ENCODE measurements at regions not wholly inside any gene's neighbourhood (a gene's known extent, or its start where the extent isn't known, plus 50 kb on each side); places are given as distances from the start of the nearest gene placed in this dataset.

DNA sequence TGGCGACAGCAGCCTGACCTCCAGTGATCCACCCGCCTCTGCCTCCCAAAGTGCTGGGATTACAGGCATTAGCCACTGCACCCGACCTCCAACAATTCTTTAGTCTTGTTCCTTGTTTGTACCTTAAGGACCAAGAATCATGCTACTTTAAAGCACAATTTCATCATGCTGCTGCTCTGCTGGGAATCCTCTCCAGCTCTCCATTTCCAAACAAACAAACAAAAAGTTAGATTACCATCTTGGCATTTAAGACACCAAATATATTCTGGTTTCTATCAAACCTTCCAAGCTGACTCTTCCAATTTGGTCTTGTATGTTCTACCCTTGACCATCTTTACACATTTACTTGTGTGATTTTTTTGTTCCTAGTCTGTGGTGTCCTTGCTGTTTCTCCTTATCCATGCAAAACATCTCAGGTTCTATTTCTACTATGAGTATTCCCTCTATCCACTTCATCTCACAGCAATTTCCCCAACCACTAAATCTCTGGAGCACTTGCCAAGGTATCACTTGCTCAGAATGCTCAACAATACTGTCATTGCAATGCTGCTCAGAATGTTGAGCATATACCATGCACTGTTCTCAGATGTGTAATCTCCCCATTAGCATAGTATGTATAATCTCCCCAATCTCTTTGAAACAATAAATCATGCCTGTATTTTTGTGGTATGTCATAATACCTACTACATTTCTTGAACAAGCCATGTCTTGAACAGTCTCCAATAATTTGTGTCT is 73.2 kb upstream of the GALNT5 start:
- no peak for DNase-seq
- in situ Hi-C loops (cut with HindIII; ENCODE audit: low pct_ligation_motif_present, low pct_unique_long_range_greater_than_20kb, low sequenced_read_pairs): no loop called here

DNA sequence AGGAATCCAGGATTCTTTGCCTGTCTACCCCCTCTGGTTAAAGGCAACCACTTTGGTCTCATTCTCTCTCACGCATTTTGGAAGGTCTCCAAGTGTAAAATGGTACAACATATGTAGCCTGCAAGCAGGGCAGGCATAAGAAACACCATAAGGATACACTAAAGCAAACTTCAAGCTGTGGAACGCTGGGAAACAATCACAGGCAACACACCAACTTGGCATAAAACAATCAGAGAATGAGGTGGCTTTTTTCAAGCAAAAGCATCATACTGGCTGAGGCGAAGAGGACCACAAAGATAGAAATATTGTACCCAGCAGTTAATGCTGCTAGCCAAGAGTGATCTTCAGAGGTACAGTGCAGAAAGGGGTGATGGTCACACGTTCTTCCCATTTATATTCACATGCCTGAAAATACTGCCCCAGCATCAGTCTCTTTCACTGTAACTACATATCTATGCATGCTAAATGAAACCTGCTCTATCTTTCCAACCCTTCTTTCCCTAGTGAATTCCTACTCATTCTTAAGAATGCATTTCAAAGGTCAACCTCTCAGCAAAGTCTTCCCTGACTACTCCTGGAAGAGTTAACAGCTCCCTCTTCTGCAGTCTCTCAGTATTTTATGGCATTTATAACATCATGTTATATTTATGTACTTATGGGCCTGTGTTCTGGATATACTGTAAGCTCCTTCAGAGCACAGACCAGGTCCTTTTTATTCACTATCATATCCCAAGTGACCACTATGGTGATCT is 71.9 kb upstream of the GALNT5 start:
- no peak for DNase-seq
- in situ Hi-C loops (cut with HindIII; ENCODE audit: low pct_ligation_motif_present, low pct_unique_long_range_greater_than_20kb, low sequenced_read_pairs): no loop called here

DNA sequence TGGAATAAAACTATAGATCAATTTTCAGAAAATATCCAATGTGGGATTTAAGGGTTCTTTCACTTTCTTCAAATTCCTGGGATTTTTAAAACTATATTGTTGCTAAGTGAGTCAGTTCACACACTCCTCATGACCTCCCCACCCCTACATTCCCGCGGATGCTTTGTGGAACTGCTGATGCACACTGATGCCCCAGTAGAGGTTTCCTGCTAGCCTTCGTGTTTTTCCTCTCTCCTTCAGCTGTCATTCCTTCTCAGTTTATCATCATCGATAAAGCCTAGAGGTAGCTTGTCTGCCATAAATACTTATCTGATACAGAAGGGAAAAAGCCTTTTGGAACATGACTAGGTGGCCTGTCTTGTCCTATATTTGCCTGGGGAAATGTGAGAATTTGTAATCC is 67.4 kb upstream of the GALNT5 start:
- no peak for DNase-seq
- in situ Hi-C loops (cut with HindIII; ENCODE audit: low pct_ligation_motif_present, low pct_unique_long_range_greater_than_20kb, low sequenced_read_pairs): no loop called here

DNA sequence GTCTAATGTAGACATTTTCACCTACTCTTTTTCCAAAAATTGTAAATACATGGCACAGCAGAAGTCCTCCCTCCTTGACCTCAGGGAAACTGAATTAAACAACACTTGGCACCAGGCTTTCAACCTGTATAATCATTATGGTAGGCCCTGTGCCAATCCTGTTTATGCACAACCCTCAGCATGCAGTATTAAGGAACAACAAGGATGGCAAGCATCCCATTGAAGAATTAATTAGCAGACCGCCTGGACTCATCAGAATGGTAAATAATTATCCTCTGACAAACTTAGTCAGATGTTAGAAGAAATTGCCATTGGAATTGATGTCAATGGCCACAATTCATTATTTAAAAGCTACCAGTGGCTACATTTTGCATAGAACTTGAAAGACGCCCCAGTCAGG is 66.3 kb upstream of the GALNT5 start:
- in situ Hi-C loops (cut with HindIII; ENCODE audit: low pct_ligation_motif_present, low pct_unique_long_range_greater_than_20kb, low sequenced_read_pairs): no loop called here
- DNase-seq: no peak

DNA sequence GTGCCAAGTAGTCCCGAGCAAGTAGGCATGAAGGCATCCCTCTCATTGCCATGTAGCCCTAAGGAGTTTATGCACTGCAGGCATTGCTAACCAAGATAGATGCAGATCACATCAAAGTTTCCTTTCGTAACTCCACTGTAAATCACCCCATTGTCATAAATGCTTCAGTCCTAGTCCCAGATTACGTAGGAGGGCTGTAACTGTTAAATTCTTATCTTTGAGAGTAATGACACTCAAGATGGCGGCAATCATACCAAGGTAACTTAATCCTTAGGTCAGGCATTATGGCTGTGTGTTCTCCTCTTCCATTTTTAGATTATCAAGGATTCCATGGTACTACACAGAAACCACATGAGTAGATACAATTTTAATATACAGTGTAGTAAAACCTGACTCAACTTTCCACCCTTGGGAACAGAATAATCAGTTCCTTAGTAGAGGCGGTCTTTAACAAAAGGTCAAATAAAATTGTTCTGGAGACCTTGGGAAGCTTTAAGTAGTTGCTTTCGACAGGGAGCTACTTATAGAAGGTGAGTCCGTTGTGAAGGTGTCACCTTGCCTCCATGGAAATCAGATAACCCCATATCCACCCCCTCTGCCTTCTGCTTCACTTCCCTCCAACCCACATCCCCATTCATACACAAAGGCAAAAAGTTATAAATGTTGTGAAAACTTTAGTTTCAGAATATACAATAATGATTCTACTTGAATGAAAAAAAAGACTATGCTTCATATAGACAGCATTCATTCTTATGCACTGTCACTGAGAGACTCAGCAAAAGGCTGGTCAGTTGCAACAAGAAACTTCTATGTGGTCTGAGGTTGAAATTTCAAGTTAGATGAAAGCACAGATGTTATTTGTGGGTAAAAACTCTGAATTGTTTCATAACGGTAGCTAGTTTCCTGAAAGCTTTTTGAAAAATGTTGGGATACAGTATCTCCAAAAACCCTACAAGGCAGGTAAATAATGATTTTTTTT is 64.8 kb upstream of the GALNT5 start:
- in situ Hi-C loops (cut with HindIII; ENCODE audit: low pct_ligation_motif_present, low pct_unique_long_range_greater_than_20kb, low sequenced_read_pairs): no loop called here
- no peak for DNase-seq

DNA sequence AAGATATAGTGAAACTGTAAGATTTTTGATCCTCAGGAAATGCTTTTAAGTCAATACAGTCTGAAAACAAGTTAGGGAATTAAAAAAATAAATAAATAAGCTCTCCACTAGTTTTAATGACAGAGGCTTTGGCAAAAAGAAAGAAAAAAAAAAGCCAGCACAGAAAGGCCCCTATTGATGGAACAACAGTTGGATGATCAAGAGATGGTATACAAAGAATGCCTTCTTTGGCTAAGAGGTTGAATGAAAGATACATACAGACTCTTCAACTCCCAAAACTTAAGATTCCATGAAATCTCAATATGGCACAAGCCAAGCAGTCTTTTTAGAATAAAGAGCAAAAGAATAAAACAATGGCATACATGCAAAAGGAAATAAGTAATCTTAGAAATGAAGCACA is 64.0 kb upstream of the GALNT5 start:
- DNase-seq: no peak
- in situ Hi-C loops (cut with HindIII; ENCODE audit: low pct_ligation_motif_present, low pct_unique_long_range_greater_than_20kb, low sequenced_read_pairs): no loop called here

DNA sequence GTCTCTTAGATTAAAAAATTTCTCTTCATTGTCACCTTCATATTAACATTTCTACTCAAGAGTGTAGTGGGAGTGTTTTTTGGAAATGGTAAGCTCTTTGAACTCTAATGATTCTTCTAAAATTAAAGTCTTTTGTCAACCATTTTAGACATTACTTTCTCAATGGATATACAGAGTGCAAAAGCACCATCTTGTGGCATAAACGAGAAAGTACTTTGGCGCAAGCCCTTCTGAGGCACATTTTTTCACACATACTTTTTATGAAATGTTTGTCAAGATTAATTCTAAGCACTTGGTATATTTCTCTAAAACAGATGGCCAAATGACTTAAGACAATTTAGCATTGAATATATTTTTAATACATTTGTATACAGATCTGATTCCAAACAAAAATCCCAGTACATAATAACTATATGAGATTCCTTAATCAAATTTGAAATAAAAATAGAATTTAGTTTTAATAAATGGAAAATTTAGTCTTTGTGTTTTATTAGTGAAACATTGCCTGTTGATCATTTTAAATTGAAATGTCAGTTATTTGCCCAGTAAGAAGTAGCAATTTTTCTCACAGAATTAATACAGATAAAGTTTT is 63.3 kb upstream of the GALNT5 start:
- DNase-seq: peak; percentile 69
- in situ Hi-C loops (cut with HindIII; ENCODE audit: low pct_ligation_motif_present, low pct_unique_long_range_greater_than_20kb, low sequenced_read_pairs): no loop called here

DNA sequence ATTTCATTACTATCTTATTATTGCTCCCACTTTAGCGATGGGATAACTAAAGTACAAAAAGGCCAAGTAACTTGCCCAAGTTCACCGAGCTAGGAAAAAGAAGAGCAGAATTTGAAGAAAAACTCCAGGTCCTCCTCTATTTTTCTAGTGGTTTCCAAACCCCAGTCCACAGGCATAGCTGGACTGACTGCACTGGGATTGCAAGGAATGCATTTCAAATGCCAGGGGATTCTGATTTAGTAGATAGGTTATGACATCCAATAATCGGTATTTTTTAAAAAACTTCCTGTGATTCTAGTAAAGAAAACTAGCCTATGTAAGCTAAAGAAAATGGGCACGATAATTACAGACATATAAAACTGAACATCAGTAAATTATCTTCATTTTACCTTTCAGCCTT is 62.7 kb upstream of the GALNT5 start:
- DNase-seq: no peak
- in situ Hi-C loops (cut with HindIII; ENCODE audit: low pct_ligation_motif_present, low pct_unique_long_range_greater_than_20kb, low sequenced_read_pairs): no loop called here

DNA sequence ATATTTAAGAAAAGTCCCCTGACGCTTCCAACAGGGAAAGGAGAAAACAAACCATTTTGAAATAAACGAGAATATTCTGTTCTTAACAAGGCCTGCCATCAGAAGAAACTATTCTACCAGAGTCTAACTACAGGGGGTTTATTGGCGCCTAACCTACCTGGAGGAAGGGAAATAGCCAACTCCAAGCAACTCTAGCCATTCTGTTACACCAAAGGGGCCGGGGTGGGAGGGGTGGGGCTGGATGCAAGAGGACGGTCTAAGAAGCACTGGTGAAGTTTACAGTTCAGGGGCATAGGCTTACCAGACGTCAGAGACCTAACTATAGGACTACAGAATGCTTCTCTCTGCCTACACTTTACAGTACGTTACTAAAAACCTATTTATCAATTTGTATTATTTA is 60.5 kb upstream of the GALNT5 start:
- DNase-seq: no peak
- in situ Hi-C loops (cut with HindIII; ENCODE audit: low pct_ligation_motif_present, low pct_unique_long_range_greater_than_20kb, low sequenced_read_pairs): no loop called here

DNA sequence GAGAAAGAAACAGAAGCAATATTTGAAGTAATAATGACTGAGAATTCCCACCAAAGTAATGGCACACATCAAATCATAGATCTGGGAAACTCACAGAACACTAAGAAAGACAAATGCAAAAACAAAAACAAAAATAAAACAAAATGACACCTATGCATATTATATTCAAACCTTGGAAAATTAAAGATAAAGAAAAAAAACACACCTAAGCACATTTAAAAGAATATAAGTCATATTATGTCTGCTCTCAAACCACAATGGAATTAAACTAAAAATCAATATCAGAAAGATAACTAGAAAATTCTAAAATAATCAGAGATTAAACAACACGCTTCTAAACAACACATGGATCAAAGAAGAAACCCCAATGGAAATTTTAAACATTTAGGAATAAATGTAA is 59.7 kb upstream of the GALNT5 start:
- in situ Hi-C loops (cut with HindIII; ENCODE audit: low pct_ligation_motif_present, low pct_unique_long_range_greater_than_20kb, low sequenced_read_pairs): no loop called here
- DNase-seq: no peak

DNA sequence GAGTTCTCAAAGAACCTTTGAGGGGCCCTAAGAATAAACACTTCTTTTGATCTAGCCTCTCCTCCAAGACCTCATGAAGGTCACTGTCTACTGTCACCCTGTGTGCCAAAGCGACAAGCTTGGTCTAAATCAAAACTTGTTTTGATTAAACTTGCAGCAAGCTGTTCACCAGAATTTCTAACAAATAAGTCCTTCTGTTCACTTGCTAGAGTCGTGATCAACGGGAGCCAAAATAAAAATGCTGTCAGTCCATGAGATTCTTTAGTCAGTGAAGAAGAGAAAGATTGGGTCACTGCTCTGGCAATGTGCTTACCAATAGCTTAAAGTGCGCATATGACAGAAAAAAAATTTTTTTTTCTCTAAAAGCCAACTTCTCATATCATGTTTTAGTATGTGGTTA is 53.9 kb upstream of the GALNT5 start:
- DNase-seq: no peak
- in situ Hi-C loops (cut with HindIII; ENCODE audit: low pct_ligation_motif_present, low pct_unique_long_range_greater_than_20kb, low sequenced_read_pairs): no loop called here

DNA sequence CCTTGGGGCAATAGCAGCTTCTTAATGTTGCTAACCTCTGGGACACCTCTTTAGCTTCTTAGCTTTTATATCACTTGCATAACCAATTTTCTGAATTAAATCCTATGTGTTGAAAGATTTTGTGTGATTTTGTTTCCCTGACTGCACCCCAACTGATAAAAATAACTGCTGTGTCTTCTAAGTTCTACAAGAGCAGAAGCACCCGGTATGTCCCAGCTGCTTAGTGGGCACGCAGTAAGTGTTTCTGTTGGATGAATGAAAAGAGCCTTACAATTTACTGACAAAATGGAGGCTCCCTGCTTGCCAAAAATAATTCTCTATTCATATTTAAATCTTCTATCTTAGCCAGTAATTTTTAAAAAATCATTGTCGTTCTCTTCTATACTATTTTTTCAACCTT is 53.1 kb upstream of the GALNT5 start:
- in situ Hi-C loops (cut with HindIII; ENCODE audit: low pct_ligation_motif_present, low pct_unique_long_range_greater_than_20kb, low sequenced_read_pairs): no loop called here
- DNase-seq: no peak

DNA sequence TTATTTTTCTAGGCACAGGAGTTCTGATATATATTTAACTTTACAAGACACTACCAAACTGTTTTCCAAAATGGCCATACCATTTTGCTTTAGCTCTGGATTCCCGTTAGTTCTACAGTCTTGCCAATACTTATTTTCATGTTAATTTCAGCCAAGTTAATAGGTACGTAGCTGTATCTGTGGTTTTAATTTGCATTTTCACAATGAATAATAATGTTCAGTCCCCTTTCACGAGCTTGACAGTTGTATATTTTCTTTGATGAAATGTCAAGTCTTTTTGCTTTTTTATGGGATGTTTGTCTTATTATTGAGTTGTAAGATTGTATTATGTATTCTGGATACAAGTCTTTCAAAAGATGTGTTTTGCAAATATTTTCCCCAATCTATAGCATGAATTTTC is 50.6 kb upstream of the GALNT5 start:
- in situ Hi-C loops (cut with HindIII; ENCODE audit: low pct_ligation_motif_present, low pct_unique_long_range_greater_than_20kb, low sequenced_read_pairs): no loop called here
- no peak for DNase-seq

Data from ACHN (cell line).